Activated CD4-positive, alpha-beta memory T cell treated with anti-CD3 and anti-CD28 coated beads for 36 hours (primary cell): ENCODE measurements at regions not wholly inside any gene's neighbourhood (a gene's known extent, or its start where the extent isn't known, plus 50 kb on each side); places are given as distances from the start of the nearest gene placed in this dataset.
"Not testable (repeated sequence)": the region's sequence is repeated elsewhere in the genome, so short reads cannot be mapped to it uniquely, and the experiment has no call there.

Experiments
- CTCF ChIA-PET: fragments of 350-600 bp; sonication (Branson Sonifier 250); formaldehyde crosslinking; loops from one replicate; lab custom pipeline; 2021; ENCODE audit warnings: antibody characterized with exemption, inconsistent platforms; lab: Charles Lee
- POLR2A ChIA-PET: fragments of 350-600 bp; sonication (Branson Sonifier 250); formaldehyde crosslinking; loops from one replicate; lab custom pipeline; 2021; ENCODE audit warnings: antibody characterized with exemption; lab: Charles Lee
- DNase-seq: peaks from one replicate; pipeline ENCODE4 v3.0.0-alpha.2; 2020
- H3K27ac Mint-ChIP-seq: one replicate; pipeline ENCODE4 v1.8.0; 2021; ENCODE audit warnings: mixed read lengths
- H3K27me3 Mint-ChIP-seq: one replicate; pipeline ENCODE4 v1.8.0; 2021; ENCODE audit warnings: mixed read lengths
- H3K36me3 Mint-ChIP-seq: one replicate; pipeline ENCODE4 v1.8.0; 2021; ENCODE audit warnings: mixed read lengths
- H3K4me1 Mint-ChIP-seq: one replicate; pipeline ENCODE4 v1.8.0; 2021; ENCODE audit warnings: low read depth, mixed read lengths
- H3K4me3 Mint-ChIP-seq: one replicate; pipeline ENCODE4 v1.8.0; 2021; ENCODE audit warnings: mild to moderate bottlenecking, mixed read lengths
- H3K9me3 Mint-ChIP-seq: one replicate; pipeline ENCODE4 v1.8.0; 2021; ENCODE audit warnings: mixed read lengths
- intact Hi-C: fragments of 100-400 bp; cut with micrococcal nuclease; formaldehyde crosslinking; loops from one replicate; pipeline ENCODE4 v1.15.1; 2023

DNA sequence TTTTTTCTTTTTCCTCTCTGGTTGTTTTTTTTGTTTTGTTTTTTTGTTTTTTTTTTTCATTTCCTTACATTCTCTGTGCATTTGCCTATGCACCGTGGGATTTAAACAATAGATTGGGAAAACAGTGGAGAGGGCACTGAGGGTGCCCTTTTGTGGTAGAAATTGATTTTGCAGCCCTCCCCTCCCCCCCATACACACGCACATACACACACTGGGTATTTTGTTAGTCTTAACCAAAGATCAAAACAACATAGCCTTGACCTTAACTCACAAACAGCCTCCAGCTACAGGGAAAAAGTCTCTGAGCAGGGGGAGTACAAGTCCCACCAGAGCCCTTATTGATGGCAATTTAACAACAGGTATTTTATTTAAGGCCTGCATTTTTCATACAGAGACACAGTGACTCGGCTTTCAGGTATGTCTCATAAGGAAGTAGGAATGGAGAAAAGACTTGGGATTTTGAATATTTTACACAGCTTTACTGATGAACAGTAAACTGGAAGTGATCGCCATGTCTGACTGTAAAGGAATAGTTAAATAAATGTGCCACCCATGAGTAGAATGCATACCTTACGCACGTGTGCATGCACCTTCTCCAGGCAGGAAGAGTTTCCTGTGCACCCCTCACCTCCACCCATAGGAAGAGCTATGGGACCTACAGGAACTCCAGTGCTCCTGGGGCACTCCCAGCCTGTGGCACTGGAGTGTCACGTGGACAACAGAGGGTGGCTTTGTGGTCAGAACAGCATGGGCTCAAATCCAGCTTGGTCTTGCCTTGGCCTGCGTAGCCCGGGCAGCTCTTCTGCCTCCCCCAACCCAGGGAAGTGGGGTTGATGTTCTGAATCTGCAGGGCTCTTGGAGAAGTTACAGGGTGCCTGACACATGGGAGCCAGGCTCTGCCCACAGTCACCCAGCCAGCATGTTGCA is 266.4 kb downstream of the ANAPC1 start:
- Mint-ChIP-seq H3K9me3 (no peaks in the 10 kb centered on the region), H3K4me3 (no peak overlapping the region), H3K27me3 (peaks cover 8% of the 10 kb centered on the region), H3K36me3 (no peaks in the 10 kb centered on the region), H3K4me1 (no peaks in the 10 kb centered on the region), H3K27ac (no peak overlapping the region)
- POLR2A ChIA-PET, result no interaction called here
- DNase-seq, result no peak
- intact Hi-C loops, result no loop called here
- CTCF ChIA-PET, result no interaction called here

DNA sequence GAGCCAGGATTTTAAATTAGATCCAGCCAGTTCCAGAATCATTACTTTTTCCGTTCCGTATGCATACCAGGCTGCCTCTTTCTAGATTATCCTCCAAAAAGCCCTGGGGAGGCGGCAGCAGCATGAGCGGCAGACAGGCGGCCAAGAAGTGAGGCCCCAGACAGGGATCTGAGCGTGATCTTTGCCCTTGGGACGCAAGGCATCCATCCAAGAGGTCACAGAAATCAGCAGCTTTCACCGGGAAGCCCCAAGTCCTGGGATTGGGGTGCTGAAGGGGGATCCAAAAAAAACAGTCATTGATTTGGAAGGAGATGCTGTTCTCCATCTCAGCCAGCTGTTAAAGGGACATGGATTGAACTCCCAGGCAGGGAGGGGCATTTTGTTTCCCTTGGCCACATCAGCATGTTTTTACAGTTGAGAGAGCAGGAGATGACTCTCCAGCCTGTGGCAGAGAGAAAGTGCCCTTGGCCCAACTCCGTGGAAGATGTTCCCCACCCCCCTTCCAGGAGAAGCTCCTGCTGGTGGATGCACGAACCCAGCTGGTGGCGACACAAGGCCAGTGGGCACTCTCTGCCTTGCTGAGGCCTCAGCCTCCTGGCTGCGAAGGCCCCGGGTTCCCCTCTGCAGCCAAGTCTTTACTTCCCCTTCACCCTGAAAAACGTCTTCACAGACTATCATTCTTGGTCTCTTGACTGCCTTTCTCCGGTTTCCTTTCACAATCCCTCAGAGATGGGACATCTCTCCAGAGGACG is 265.6 kb downstream of the ANAPC1 start:
- intact Hi-C loops, result no loop called here
- Mint-ChIP-seq H3K27ac (no peak overlapping the region), H3K27me3 (peaks cover 9% of the 10 kb centered on the region), H3K36me3 (no peaks in the 10 kb centered on the region), H3K9me3 (no peaks in the 10 kb centered on the region), H3K4me1 (no peaks in the 10 kb centered on the region), H3K4me3 (no peak overlapping the region)
- CTCF ChIA-PET, result no interaction called here
- DNase-seq, result no peak
- POLR2A ChIA-PET, result no interaction called here

DNA sequence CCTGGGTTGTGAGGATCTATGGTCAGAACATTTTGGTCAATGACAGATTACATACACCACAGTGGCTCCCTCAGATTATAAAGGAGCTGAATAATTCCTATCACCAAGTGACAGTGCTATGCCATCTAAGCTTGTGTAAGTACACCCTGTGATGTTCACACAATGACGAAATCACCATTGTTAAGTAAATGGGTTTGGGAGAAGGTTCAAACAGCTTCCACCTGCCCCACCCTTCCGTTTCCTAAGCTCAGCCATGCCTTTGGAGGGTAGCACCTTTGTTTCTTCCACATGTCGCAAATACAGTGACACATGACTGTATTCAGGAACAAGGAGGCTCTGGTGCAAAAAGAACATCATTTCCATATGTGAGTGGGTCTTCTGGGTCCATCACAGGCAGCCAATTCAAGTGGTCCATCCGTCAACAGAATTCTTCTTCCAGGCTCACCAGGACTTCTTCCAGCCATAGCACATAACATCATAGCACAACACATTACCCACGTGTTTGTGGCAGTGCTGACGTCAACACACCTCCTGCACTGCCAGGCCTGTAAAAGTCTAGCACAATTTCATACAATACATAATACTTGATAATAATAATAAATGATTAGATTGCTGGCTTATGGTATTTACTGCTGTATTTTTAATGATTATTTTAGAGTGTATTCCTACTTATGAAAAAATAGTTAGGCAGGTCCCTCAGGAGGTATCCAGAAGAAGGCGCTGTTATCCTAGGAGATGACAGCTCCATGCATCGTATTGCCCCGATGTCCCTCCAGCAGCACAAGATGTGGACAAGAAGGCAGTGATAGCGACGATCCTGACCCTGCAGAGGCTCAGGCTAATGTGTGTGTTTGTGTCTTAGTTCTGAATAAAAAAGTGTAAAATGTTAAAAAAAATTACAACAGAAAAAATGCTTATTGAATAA is 264.8 kb downstream of the ANAPC1 start:
- CTCF ChIA-PET, result interaction anchor here (0.8 kb wide), 1 partner anchor 80 kb away, joined by 4 read pairs; no protein-coding TSS in a partner anchor
- intact Hi-C loops, result no loop called here
- POLR2A ChIA-PET, result no interaction called here

DNA sequence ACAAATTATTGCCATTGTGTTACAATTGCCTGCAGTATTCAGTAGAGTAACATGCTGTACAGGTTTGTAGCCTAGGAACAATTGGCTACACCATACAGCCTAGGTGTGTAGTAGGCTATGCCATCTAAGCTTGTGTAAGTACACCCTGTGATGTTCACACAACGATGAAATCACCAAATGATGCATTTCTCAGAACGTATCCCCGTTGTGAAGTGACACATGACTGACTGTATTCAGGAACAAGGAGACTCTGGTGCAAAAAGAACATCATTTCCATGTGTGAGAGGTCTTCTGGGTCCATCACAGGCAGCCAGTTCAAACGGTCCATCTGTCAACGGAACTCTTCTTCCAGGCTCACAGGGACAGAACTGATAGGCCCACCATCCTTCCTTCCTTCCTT is 263.7 kb downstream of the ANAPC1 start:
- intact Hi-C loops, result no loop called here
- H3K4me3 Mint-ChIP-seq, result no peak overlapping the region
- CTCF ChIA-PET, result interaction anchor here (0.8 kb wide), 1 partner anchor 79 kb away, joined by 4 read pairs; no protein-coding TSS in a partner anchor

More for the DNA sequence above, 264.8 kb downstream of the ANAPC1 start:
- Mint-ChIP-seq H3K4me3 (no peak overlapping the region), H3K27ac (no peak overlapping the region), H3K27me3 (peaks cover 15% of the 10 kb centered on the region), H3K4me1 (peaks cover 2% of the 10 kb centered on the region), H3K36me3 (no peaks in the 10 kb centered on the region), H3K9me3 (no peaks in the 10 kb centered on the region)
- no peak for DNase-seq

DNA sequence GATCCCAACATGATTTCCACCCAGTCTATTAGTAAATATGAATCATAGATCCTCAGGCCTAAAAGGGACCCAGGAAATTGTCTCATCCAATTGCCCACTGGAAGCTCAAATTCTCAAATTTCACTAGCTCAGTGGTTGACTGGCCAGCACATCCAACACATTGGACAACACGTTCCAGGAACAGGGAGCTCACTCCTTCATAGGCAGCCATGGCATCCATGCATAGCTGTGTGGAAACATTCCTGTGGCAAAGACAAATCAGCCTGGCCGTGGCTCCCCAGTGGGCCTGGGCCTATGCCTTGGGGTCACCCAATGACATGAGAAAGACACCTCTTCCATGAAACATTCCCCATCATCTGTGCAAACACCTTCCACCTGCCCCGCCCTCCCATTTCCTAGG is 261.1 kb downstream of the ANAPC1 start:
- intact Hi-C loops, result no loop called here
- CTCF ChIA-PET, result no interaction called here

More for the DNA sequence above, 263.7 kb downstream of the ANAPC1 start:
- Mint-ChIP-seq H3K27me3 (peaks cover 20% of the 10 kb centered on the region), H3K36me3 (no peaks in the 10 kb centered on the region), H3K9me3 (no peaks in the 10 kb centered on the region), H3K27ac (no peak overlapping the region), H3K4me1 (peaks cover 10% of the 10 kb centered on the region)
- no peak for DNase-seq
- POLR2A ChIA-PET, result no interaction called here

DNA sequence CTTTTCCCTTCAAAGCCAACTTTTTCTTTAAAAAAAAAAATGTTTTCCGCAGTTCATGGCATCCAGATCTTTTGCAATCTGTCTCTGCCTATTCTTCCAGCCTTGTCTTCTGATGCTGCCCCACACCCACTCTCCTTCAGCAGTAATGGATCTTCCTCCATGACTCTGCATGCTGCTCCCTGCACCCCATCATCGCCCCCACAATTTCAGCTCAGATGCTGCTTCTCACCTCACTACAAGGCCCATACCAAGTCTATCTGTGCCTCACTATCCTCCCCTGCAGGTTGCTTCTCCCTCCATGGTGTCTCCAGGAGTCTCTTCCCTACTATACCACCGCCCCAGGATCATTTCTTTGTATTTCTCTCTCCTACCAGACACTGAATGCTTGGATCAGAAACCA is 260.6 kb downstream of the ANAPC1 start:
- H3K9me3 Mint-ChIP-seq, result peaks cover 16% of the 10 kb centered on the region
- H3K4me3 Mint-ChIP-seq, result no peak overlapping the region
- intact Hi-C loops, result no loop called here
- no peak for DNase-seq
- peaks cover 27% of the 10 kb centered on the region for H3K4me1 Mint-ChIP-seq
- H3K36me3 Mint-ChIP-seq, result peaks cover 2% of the 10 kb centered on the region
- CTCF ChIA-PET, result no interaction called here
- peaks cover 25% of the 10 kb centered on the region for H3K27me3 Mint-ChIP-seq
- H3K27ac Mint-ChIP-seq, result no peak overlapping the region
- POLR2A ChIA-PET, result no interaction called here

More for the DNA sequence above, 261.1 kb downstream of the ANAPC1 start:
- Mint-ChIP-seq H3K9me3 (peaks cover 12% of the 10 kb centered on the region), H3K36me3 (peaks cover 2% of the 10 kb centered on the region), H3K4me3 (no peak overlapping the region), H3K4me1 (peaks cover 27% of the 10 kb centered on the region), H3K27ac (no peak overlapping the region), H3K27me3 (peaks cover 28% of the 10 kb centered on the region)
- no peak for DNase-seq
- POLR2A ChIA-PET, result no interaction called here

DNA sequence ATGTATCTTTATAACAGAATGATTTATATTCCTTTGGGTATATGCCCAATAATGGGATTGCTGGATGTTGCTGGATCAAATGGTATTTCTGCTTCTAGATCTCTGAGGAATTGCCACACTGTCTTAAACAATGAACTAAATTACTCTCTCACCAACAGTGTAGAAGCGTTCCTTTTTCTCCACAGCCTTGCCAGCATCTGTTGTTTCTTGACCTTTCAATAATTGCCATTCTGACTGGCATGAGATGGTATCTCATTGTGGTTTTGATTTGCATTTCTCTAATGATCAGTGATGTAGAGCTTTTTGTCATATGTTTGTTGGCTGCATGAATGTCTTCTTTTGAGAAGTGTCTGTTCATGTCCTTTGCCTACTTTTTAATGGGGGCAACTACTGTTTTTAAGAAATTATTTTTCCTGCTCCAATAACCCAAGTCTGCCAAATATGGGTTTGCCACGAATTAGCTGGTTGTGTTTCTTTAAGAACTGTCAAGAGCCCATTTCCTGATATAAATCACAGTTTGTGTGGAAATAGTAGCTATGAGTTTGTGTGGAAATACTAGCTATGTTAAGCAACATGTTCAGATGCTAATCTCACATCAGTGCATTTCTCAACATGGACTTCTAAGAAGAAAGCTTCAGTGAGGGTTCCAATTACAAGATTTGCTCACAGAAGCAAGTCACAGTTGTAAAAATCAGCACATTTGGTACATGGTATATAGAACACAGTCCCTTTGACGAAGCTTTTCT is 259.4 kb downstream of the ANAPC1 start:
- ChIA-PET POLR2A (no interaction called here), CTCF (interaction anchor here (1.1 kb wide), 1 partner anchor 76 kb away, joined by 4 read pairs; no protein-coding TSS in a partner anchor)
- intact Hi-C loops, result loop anchor here (5.0 kb wide), 1 partner anchor 38 kb away; no protein-coding TSS in a partner anchor
- Mint-ChIP-seq H3K27me3 (peaks cover 20% of the 10 kb centered on the region), H3K4me1 (peaks cover 27% of the 10 kb centered on the region), H3K9me3 (peaks cover 26% of the 10 kb centered on the region), H3K4me3 (no peak overlapping the region), H3K36me3 (peaks cover 5% of the 10 kb centered on the region), H3K27ac (no peak overlapping the region)
- no peak for DNase-seq

DNA sequence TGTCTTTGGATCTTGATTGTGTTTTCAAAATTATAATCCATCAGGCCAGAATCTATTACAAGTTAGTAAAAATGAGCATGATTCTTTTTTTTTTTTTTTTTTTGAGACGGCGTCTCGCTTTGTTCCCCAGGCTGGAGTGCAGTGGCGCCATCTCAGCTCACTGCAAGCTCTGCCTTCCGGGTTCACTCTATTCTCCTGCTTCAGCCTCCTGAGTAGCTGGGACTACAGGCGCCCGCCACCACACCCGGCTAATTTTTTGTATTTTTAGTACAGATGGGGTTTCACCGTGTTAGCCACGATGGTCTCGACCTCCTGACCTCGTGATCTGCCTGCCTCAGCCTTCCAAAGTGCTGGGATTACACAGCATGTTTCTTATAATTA is 258.8 kb downstream of the ANAPC1 start:
- CTCF ChIA-PET, result interaction anchor here (1.1 kb wide), 1 partner anchor 76 kb away, joined by 4 read pairs; no protein-coding TSS in a partner anchor
- Mint-ChIP-seq H3K4me1 (peaks cover 27% of the 10 kb centered on the region), H3K27me3 (peaks cover 20% of the 10 kb centered on the region), H3K9me3 (peaks cover 32% of the 10 kb centered on the region)
- POLR2A ChIA-PET, H3K27ac Mint-ChIP-seq, DNase-seq, H3K4me3 Mint-ChIP-seq, H3K36me3 Mint-ChIP-seq: not testable (repeated sequence)
- intact Hi-C loops, result loop anchor here (5.0 kb wide), 1 partner anchor 37 kb away; no protein-coding TSS in a partner anchor

DNA sequence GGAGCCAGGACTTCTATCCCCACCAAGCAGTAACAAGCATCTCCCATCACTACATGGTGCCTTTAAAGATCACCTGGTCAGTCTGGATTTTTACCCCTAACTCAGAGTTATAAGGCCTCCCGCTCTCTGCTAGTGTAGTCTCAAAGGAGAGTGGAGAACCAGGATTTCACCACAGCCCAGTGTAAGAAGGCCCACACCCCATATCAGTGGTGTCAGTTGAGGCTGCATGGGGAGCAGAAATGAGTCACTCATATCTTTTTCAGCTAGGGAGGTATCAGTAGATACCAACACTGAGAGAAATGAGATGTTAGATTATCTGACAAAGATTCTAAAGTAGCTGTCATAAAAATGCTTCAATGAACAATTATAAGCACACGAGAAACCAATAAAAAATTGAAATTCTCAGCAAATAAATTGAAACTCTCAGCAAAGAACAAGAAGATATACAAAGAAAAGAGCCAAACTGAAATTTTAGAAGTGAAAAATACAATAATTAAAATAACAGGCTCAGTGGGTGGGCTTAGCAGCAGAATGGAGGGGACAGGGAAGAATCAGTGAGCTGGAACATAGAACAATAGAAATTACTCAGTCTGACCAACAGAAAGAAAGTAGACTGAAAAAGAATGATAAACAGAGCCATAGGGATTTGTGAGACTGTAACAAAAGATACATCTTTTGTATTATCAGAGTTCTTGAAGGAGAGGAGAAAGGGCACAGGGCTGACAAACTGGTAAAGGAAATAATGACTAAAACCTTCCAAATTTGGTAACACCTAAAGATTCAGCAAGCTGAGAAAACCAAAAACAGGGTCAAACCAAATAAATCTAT is 257.7 kb downstream of the ANAPC1 start:
- no peak overlapping the region for H3K4me3 Mint-ChIP-seq

DNA sequence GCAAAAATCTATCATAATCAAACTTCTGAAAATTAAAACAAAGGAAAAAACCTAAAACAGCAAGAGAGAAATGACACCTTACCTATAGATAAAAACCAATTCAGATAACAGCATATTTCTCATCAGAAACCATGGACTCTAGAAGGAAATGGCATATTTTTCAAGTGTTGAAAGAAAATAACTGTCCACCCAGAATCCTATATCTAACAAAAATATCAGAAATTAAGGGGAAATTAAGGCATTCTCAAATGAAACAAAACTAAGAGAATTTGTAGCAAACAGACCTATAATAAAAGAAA is 257.2 kb downstream of the ANAPC1 start:
- peaks cover 9% of the 10 kb centered on the region for H3K36me3 Mint-ChIP-seq
- H3K27ac Mint-ChIP-seq, result peak overlapping the region; percentile 50
- ChIA-PET CTCF (no interaction called here), POLR2A (no interaction called here)
- peaks cover 27% of the 10 kb centered on the region for H3K4me1 Mint-ChIP-seq
- no peak for DNase-seq
- H3K27me3 Mint-ChIP-seq, result peaks cover 23% of the 10 kb centered on the region
- peaks cover 42% of the 10 kb centered on the region for H3K9me3 Mint-ChIP-seq
- no peak overlapping the region for H3K4me3 Mint-ChIP-seq
- intact Hi-C loops, result loop anchor here (5.0 kb wide), 1 partner anchor 35 kb away; no protein-coding TSS in a partner anchor

More for the DNA sequence above, 257.7 kb downstream of the ANAPC1 start:
- Mint-ChIP-seq H3K27me3 (peaks cover 21% of the 10 kb centered on the region), H3K9me3 (peaks cover 39% of the 10 kb centered on the region), H3K27ac (peak overlapping the region; percentile 50), H3K4me1 (peaks cover 27% of the 10 kb centered on the region), H3K36me3 (peaks cover 9% of the 10 kb centered on the region)
- intact Hi-C loops, result loop anchor here (5.0 kb wide), 1 partner anchor 36 kb away; no protein-coding TSS in a partner anchor
- ChIA-PET POLR2A (no interaction called here), CTCF (no interaction called here)
- peak; percentile 38 for DNase-seq
